ENCODE measurements at regions not wholly inside any gene's neighbourhood (a gene's known extent, or its start where the extent isn't known, plus 50 kb on each side); places are given as distances from the start of the nearest gene placed in this dataset.

DNA sequence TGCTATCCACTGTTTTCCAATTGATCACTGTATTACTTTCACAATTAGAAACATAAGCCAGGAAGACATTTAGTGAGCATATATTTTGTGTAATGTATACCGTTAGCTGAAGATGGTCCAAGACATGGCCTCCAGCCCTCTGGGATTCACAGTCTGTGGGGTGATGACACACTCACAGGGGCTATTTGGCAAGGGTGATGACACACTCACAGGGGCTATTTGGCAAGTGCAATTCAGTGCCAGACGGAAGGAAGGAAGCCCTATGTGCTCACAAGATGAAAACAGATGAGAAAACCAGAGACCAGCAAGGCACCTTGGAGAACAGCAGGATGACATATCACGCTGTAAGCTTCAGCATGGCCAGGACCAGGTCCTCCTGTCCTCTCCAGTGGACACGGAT is 183.7 kb downstream of the MBOAT1 start:
- Mint-ChIP-seq H3K4me3 (ENCODE audit: unreplicated experiment) (no peak overlapping the region), H3K27ac (ENCODE audit: unreplicated experiment) (no peak overlapping the region), H3K9me3 (ENCODE audit: unreplicated experiment) (no peaks in the 10 kb centered on the region), H3K36me3 (ENCODE audit: insufficient read depth, unreplicated experiment) (no peaks in the 10 kb centered on the region), H3K27me3 (ENCODE audit: insufficient read depth, unreplicated experiment) (peaks cover 18% of the 10 kb centered on the region), H3K4me1 (ENCODE audit: low read depth, unreplicated experiment) (no peaks in the 10 kb centered on the region)
- Histone ChIP-seq H3K4me3 (ENCODE audit: low read depth, low read length) (no peak overlapping the region), H3K9me3 (no peaks in the 10 kb centered on the region), H3K4me1 (no peaks in the 10 kb centered on the region), H3K27me3 (replicated peaks; ENCODE audit: control insufficient read depth, insufficient read depth, low read length) (no peaks in the 10 kb centered on the region), H3K36me3 (ENCODE audit: control insufficient read depth, insufficient read depth, low read length) (no peaks in the 10 kb centered on the region)
- no TSS peak for BruUV-seq (replicated peaks)
- CTCF ChIA-PET = no interaction called here
- POLR2A ChIA-PET = no interaction called here
- TF ChIP-seq, protein P1, sequence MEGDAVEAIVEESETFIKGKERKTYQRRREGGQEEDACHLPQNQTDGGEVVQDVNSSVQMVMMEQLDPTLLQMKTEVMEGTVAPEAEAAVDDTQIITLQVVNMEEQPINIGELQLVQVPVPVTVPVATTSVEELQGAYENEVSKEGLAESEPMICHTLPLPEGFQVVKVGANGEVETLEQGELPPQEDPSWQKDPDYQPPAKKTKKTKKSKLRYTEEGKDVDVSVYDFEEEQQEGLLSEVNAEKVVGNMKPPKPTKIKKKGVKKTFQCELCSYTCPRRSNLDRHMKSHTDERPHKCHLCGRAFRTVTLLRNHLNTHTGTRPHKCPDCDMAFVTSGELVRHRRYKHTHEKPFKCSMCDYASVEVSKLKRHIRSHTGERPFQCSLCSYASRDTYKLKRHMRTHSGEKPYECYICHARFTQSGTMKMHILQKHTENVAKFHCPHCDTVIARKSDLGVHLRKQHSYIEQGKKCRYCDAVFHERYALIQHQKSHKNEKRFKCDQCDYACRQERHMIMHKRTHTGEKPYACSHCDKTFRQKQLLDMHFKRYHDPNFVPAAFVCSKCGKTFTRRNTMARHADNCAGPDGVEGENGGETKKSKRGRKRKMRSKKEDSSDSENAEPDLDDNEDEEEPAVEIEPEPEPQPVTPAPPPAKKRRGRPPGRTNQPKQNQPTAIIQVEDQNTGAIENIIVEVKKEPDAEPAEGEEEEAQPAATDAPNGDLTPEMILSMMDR (IDR thresholded peaks at IDR 0.05; ENCODE audit: insufficient read depth in 1 of 2, low read depth in 1 of 2, low read length in 1 of 2, severe bottlenecking in 1 of 2, unreplicated experiment in 1 of 2) = no peak
- intact Hi-C loops (cut with micrococcal nuclease; ENCODE audit: unreplicated experiment) = no loop called here
- DNase-seq = no peak

DNA sequence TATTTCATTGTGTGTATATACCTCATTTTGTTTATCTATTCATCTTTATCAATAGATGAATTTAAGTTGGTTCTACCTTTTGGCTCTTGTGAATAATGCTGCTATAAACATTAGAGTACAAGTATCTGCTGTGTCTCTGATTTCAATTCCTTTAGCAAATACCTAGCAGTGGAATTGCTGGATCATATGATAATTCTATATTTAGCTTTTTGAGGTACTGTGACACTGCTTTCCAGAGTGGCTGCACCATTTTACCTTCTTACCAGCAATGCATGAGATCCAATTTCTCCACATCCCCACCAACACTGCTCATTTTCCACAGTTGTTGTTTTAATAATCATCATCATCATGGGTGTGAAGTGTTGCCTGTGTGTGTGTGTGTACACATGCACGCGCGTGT is 182.3 kb downstream of the MBOAT1 start:
- peaks cover 22% of the 10 kb centered on the region for H3K27me3 Mint-ChIP-seq (ENCODE audit: insufficient read depth, unreplicated experiment)
- ChIA-PET CTCF (no interaction called here), POLR2A (no interaction called here)
- no peaks in the 10 kb centered on the region for H3K4me1 Mint-ChIP-seq (ENCODE audit: low read depth, unreplicated experiment)
- intact Hi-C loops (cut with micrococcal nuclease; ENCODE audit: unreplicated experiment) = no loop called here
- TF ChIP-seq, protein P1 (IDR thresholded peaks at IDR 0.05; ENCODE audit: insufficient read depth in 1 of 2, low read depth in 1 of 2, low read length in 1 of 2, severe bottlenecking in 1 of 2, unreplicated experiment in 1 of 2) = no peak
- H3K36me3 Mint-ChIP-seq (ENCODE audit: insufficient read depth, unreplicated experiment) = no peaks in the 10 kb centered on the region
- no peaks in the 10 kb centered on the region for H3K9me3 Mint-ChIP-seq (ENCODE audit: unreplicated experiment)
- no peak overlapping the region for H3K4me3 Mint-ChIP-seq (ENCODE audit: unreplicated experiment)
- Histone ChIP-seq H3K4me3 (ENCODE audit: low read depth, low read length) (no peak overlapping the region), H3K4me1 (no peaks in the 10 kb centered on the region), H3K9me3 (no peaks in the 10 kb centered on the region), H3K27me3 (replicated peaks; ENCODE audit: control insufficient read depth, insufficient read depth, low read length) (no peaks in the 10 kb centered on the region), H3K36me3 (ENCODE audit: control insufficient read depth, insufficient read depth, low read length) (no peaks in the 10 kb centered on the region)
- no peak for DNase-seq
- H3K27ac Mint-ChIP-seq (ENCODE audit: unreplicated experiment) = no peak overlapping the region
- no TSS peak for BruUV-seq (replicated peaks)

DNA sequence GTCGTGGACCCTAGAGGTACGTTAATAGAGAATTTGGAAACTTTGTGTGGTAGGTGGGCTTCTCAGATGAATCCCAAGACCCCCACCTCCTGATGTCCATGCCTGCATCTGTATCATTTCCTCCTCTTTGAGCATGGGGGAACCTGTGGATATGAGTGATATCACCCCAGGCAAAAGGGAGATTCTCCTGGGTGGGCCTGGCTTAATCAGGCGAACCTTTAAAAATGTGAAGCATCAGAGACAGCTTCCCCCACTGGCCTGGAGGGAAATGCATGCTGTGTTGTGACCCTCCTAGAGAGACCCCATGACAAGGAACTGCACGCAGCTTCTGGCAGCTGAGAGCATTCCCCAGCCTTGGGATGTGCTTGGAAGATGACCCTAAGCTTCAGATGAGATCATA is 180.9 kb downstream of the MBOAT1 start:
- Histone ChIP-seq H3K4me3 (ENCODE audit: low read depth, low read length) (no peak overlapping the region), H3K27me3 (replicated peaks; ENCODE audit: control insufficient read depth, insufficient read depth, low read length) (no peaks in the 10 kb centered on the region), H3K4me1 (no peaks in the 10 kb centered on the region), H3K36me3 (ENCODE audit: control insufficient read depth, insufficient read depth, low read length) (no peaks in the 10 kb centered on the region), H3K9me3 (no peaks in the 10 kb centered on the region)
- ChIA-PET CTCF (no interaction called here), POLR2A (no interaction called here)
- no TSS peak for BruUV-seq (replicated peaks)
- Mint-ChIP-seq H3K27me3 (ENCODE audit: insufficient read depth, unreplicated experiment) (peaks cover 27% of the 10 kb centered on the region), H3K4me1 (ENCODE audit: low read depth, unreplicated experiment) (no peaks in the 10 kb centered on the region), H3K27ac (ENCODE audit: unreplicated experiment) (no peak overlapping the region), H3K9me3 (ENCODE audit: unreplicated experiment) (no peaks in the 10 kb centered on the region), H3K36me3 (ENCODE audit: insufficient read depth, unreplicated experiment) (no peaks in the 10 kb centered on the region), H3K4me3 (ENCODE audit: unreplicated experiment) (no peak overlapping the region)
- DNase-seq = no peak
- TF ChIP-seq, protein P1 (IDR thresholded peaks at IDR 0.05; ENCODE audit: insufficient read depth in 1 of 2, low read depth in 1 of 2, low read length in 1 of 2, severe bottlenecking in 1 of 2, unreplicated experiment in 1 of 2) = no peak
- intact Hi-C loops (cut with micrococcal nuclease; ENCODE audit: unreplicated experiment) = no loop called here
